Thoracic aorta (tissue), 2 donors: ENCODE measurements at regions not wholly inside any gene's neighbourhood (a gene's known extent, or its start where the extent isn't known, plus 50 kb on each side); places are given as distances from the start of the nearest gene placed in this dataset.
"Not testable (repeated sequence)": the region's sequence is repeated elsewhere in the genome, so short reads cannot be mapped to it uniquely, and the experiment has no call there.

Source experiments
- ATAC-seq: fragments of 150-250 bp; one replicate; pipeline ENCODE4 v1.8.0; 2017; ENCODE audit warnings: low read depth; ENCODE audit not compliant: insufficient number of reproducible peaks, low FRiP score
- DNase-seq: peaks from one replicate; pipeline ENCODE4 v3.0.0-alpha.2; 2020; ENCODE audit warnings: low spot score
- H3K27ac ChIP-seq, 2 donors: fragments of 200-600 bp; sonication (generic); 1 replicate in 1 of 2; 2 replicates in 1 of 2; pipeline ENCODE4 v1.5.1; 2016; ENCODE audit warnings: mild to moderate bottlenecking in 2 of 2, moderate library complexity in 2 of 2
- H3K27me3 ChIP-seq: fragments of 200-600 bp; sonication (generic); replicated peaks from 2 replicates; pipeline ENCODE4 v1.6.0; 2016; ENCODE audit warnings: mild to moderate bottlenecking; ENCODE audit not compliant: insufficient read depth
- H3K36me3 ChIP-seq: fragments of 200-600 bp; sonication (generic); one replicate; pipeline ENCODE4 v1.5.1; 2016
- H3K4me1 ChIP-seq, 2 donors: fragments of 200-600 bp; sonication (generic); 1 replicate in 1 of 2; 2 replicates in 1 of 2; pipeline versions ENCODE4 v1.5.1 to v1.6.0; 2016; ENCODE audit warnings: low read depth in 2 of 2, mild to moderate bottlenecking in 1 of 2; ENCODE audit not compliant: control insufficient read depth in 1 of 2
- H3K4me3 ChIP-seq: fragments of 200-600 bp; sonication (generic); 2 replicates; pipeline ENCODE4 v1.5.1; 2016; ENCODE audit warnings: mild to moderate bottlenecking
- H3K9me3 ChIP-seq: fragments of 200-600 bp; sonication (generic); 2 replicates; pipeline ENCODE4 v1.5.1; 2016
- TF ChIP-seq, protein P1 (sequence below): fragments of 200-600 bp; sonication (generic); IDR thresholded peaks from one replicate; pipeline ENCODE4 v1.5.1; 2019; ENCODE audit warnings: antibody characterized with exemption

DNA sequence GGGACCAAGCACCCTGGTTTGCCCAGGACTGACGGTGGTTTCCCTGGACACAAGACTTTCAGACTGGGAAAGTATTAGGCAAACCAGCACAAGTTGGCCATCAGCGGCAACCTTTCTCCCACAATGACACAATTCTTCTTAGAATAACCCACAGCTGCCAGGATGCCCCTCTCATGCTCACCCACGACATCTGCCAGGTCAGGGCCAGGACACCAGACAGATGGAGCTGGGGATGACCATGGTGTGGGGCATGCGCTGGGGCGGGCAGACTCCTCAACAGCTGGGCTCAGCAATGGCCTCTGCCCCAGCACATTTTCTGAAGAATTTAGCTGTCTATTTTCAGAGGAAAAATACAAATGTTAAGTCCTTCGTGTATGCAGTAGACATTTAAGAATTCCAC lies 226.4 kb downstream of the FNDC1 start:
- no peak for DNase-seq

DNA sequence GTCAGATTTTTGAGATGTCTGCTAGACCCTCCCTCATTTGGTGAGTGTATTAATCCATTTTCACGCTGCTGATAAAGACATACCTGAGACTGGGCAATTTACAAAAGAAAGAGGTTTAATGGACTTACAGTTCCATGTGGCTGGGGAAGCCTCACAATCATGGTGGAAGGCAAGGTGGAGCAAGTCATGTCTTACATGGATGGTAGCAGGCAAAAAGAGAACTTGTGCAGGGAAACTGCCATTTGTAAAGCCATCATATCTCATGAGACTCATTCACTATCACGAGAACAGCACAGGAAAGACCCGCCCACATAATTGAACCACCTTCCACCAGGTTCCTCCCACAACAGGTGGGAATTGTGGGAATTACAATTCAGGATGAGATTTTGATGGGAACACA lies 223.5 kb downstream of the FNDC1 start:
- H3K36me3 ChIP-seq, DNase-seq, H3K4me3 ChIP-seq, H3K27ac ChIP-seq, H3K9me3 ChIP-seq, H3K27me3 ChIP-seq, ATAC-seq: not testable (repeated sequence)
- peaks cover 8 to 16% of the 10 kb centered on the region in 2 donors for H3K4me1 ChIP-seq

More for the DNA sequence above, 226.4 kb downstream of the FNDC1 start:
- no peak for ATAC-seq
- Histone ChIP-seq H3K4me1 (peaks cover 5 to 10% of the 10 kb centered on the region in 2 donors), H3K4me3 (no peak overlapping the region), H3K27me3 (no peaks in the 10 kb centered on the region), H3K9me3 (no peaks in the 10 kb centered on the region), H3K27ac (no peak overlapping the region), H3K36me3 (no peaks in the 10 kb centered on the region)
- TF ChIP-seq, protein P1, sequence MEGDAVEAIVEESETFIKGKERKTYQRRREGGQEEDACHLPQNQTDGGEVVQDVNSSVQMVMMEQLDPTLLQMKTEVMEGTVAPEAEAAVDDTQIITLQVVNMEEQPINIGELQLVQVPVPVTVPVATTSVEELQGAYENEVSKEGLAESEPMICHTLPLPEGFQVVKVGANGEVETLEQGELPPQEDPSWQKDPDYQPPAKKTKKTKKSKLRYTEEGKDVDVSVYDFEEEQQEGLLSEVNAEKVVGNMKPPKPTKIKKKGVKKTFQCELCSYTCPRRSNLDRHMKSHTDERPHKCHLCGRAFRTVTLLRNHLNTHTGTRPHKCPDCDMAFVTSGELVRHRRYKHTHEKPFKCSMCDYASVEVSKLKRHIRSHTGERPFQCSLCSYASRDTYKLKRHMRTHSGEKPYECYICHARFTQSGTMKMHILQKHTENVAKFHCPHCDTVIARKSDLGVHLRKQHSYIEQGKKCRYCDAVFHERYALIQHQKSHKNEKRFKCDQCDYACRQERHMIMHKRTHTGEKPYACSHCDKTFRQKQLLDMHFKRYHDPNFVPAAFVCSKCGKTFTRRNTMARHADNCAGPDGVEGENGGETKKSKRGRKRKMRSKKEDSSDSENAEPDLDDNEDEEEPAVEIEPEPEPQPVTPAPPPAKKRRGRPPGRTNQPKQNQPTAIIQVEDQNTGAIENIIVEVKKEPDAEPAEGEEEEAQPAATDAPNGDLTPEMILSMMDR, result no peak

DNA sequence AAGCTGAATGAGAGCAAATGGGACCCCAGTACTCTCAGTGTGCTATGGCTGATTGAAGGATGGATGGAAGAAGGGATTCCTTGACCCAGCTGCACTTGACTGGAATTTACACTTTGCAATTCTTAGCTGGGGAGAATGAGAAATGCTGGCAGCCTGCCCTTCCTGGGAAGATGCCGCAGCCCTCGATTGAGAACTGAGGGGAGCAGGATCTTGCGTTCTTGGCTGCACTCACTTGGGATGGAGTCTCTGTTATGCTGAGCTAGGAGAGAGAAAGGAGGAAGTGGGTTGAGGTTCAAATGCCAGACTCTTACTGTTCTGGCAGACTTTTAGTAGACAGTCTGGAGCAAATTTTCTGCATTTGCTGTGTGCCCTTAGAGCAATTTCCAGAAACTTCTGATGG lies 221.2 kb downstream of the FNDC1 start:
- Histone ChIP-seq H3K27ac (peak overlapping the region; percentile 12 to 26), H3K27me3 (no peaks in the 10 kb centered on the region), H3K9me3 (no peaks in the 10 kb centered on the region), H3K4me1 (peaks cover 8 to 16% of the 10 kb centered on the region in 2 donors), H3K4me3 (no peak overlapping the region), H3K36me3 (no peaks in the 10 kb centered on the region)
- ATAC-seq (no peak), DNase-seq (no peak)
- TF ChIP-seq, protein P1, result no peak

DNA sequence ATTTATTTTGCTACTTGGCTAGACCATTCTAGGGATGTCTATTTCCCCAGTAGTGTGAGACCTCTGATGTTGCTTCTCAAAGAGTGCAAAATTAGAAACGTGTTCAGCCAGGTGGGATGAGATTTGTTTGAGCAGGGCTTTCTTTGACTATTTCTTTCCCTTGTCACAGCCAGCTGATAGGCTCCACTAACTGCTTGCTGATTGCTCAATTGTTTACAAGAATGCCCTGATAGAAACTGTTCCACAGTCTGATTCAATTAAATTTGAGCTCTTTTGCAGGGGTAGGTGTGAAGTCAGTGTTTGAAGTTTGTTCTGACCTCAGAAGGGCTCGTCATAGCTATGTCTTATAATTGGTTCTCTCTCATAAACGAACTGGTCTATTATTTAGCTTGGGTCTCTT lies 220.5 kb downstream of the FNDC1 start:
- DNase-seq, result no peak
- H3K36me3 ChIP-seq, result no peaks in the 10 kb centered on the region
- no peaks in the 10 kb centered on the region for H3K9me3 ChIP-seq
- ATAC-seq, result no peak
- peaks cover 8 to 16% of the 10 kb centered on the region in 2 donors for H3K4me1 ChIP-seq
- TF ChIP-seq, protein P1, result no peak
- H3K4me3 ChIP-seq, result no peak overlapping the region
- no peaks in the 10 kb centered on the region for H3K27me3 ChIP-seq
- H3K27ac ChIP-seq, result no peak overlapping the region

DNA sequence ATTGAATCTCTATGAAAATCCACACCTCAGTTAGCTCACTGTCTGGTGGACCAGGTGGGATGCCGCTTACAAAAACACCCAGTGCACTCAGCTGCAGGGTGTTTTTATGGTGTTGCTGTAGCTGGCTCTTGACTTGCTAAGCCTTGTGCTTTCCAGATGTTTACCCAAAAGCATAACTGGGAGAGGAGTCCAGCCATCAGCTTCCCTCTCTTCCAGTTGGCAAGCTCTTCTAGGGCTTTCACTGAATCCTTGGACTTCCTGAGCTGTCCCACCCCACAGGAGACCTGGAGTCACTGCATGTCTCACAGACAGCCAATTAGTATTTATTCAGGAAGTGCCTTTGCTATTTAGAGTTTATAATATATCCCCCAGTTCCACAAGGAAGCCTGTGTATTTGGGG lies 210.9 kb downstream of the FNDC1 start:
- Histone ChIP-seq H3K9me3 (no peaks in the 10 kb centered on the region), H3K4me3 (no peak overlapping the region), H3K4me1 (peaks cover 15 to 40% of the 10 kb centered on the region in 2 donors), H3K36me3 (no peaks in the 10 kb centered on the region), H3K27ac (no peak overlapping the region), H3K27me3 (no peaks in the 10 kb centered on the region)
- DNase-seq (no peak), ATAC-seq (no peak)
- TF ChIP-seq, protein P1, result no peak
